Stimulated activated CD8-positive, alpha-beta memory T cell treated with anti-CD3 and anti-CD28 coated beads, Interleukin-4, amount 100 ng/mL, for 48 hours (primary cell): ENCODE measurements at regions not wholly inside any gene's neighbourhood (a gene's known extent, or its start where the extent isn't known, plus 50 kb on each side); places are given as distances from the start of the nearest gene placed in this dataset.
A peak's percentile ranks its signal among the peaks of the same experiment; 100 is the strongest.

Source experiments
- DNase-seq: peaks from one replicate; pipeline ENCODE4 v3.0.0-alpha.2; 2020

- DNase-seq = no peak
Measured at GRCh38 chr2:64344999-64345576, 108.9 kb upstream of the LGALSL start.

DNA sequence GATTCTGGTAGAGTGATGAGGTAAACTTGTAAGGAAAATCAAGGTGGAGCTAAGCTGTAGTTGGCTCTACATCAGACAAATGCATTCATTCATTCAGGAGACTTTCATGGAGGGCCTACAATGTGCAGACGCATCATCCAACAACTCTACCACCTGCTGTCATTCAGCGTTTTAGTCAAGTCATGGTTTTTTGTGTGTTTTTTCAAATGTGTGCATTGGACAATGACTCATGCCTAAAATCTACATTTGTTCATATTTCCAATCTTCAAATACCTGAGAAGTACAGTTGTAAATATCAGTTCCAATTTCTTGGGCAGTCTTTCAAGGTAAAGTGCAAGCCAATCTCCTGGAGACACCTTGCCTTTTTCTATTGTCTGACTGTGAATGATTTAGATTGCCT is 108.0 kb upstream of the LGALSL start:
- DNase-seq = no peak

DNA sequence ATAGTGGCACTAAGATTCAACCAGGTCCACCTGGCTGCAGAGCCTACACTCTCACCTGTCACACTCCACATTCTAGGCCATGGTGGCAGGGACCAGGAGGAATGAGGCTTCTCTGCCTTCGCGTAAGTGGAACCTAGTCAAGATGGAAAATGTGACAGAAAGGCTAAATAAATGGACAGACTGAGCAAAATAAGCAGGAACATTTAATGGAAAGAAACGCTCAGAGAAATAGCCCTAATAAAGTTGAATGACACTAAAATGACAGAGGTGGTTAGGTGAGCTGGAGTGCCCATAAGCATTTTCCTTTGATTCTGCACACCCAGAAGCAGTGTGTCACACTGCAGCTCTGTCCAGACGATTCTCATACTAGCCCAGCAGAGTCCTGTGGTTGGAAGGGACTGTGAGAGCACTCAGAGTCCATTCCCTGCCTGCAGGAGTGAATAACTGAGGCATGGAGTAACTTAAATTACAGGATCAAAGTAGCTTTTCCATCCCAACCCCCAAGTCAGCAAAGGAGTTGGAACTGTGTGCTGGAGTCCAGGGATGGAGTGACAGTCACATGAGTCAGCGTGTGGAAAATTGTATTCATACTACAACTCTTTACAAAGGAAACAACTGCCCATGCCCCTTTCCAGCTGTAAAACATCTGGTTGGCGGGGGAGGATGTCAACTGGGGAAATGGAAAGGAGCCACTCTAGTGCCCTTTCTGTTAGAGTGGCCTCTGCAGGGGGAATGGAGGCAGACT is 105.4 kb upstream of the LGALSL start:
- no peak for DNase-seq

- no peak for DNase-seq
Measured at GRCh38 chr2:64349131-64349530, 104.8 kb upstream of the LGALSL start.

DNA sequence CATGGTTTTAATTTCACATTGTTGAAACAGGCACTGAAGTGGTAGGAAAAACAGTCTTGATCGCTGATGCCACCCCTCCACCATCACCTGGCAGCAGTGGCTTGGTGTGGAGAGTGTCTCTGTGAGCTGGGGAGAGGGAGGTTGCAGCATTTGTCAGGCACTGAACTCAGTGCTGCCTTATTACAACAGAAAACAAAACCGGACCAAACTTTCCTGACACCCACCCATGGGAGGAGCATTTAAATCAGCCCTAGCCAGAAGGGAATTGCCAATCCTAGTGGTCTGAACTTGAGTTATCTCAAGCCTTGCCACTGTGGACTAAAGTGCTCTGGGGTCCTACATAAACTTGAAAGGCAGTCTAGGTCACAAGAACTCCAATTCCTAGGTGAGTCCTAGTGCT is 103.0 kb upstream of the LGALSL start:
- no peak for DNase-seq

DNA sequence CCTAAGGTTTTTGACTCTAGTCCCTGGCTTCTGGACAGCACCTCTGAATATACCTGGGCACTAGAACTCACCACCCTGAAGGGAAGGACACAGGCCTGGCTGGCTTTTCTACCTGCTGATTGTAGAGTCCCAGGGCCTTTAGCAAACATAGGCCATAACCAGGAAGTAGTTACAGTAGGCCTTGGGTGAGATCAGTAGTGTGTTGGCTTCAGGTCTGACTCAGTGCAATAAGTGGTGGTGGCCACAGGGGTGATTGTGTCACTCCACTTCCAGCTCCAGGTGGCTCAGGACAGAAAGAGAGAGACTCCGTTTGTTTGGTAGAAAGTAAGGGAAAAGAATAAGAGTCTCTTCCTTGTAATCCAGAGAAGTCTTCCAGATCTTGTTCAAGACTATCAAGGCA is 101.7 kb upstream of the LGALSL start:
- DNase-seq = no peak

DNA sequence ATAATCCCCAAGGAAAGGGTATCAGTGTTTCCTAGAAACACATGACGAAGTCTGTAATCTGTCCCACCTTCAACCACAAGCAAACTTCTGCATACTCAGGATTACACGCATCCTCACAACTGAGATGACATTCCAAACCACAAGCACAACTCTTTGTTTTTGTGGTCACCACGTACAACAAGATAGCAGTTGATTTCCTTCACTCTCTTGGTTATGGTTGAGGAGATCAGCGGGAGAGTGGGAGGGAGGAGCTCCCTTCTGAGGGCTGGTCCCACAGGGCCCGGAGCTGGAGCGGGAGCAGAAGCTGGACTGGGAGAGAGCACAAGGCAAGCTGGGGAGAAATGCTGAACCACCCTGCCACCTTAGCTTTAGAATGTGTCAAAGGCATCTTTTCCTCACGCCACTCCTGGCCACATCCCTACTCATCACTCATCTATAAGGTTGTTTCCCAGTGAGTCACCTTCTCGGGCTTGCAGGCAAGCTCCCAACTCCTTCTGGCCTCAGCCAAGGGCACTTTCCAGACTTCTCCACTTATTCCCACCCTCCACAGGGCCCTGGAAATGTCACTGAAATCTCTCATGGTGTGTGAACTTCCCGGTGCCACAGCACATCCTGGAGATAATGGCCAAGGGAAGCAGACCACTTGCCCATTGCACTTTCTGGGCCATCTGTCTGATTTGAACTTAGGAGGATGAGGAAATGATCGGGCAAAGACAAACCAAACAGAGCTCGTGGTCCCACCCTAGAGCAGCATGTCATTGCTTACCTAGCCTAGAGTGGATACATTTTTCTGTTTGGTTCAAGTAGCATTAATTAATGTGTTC is 98.9 kb upstream of the LGALSL start:
- no peak for DNase-seq

DNA sequence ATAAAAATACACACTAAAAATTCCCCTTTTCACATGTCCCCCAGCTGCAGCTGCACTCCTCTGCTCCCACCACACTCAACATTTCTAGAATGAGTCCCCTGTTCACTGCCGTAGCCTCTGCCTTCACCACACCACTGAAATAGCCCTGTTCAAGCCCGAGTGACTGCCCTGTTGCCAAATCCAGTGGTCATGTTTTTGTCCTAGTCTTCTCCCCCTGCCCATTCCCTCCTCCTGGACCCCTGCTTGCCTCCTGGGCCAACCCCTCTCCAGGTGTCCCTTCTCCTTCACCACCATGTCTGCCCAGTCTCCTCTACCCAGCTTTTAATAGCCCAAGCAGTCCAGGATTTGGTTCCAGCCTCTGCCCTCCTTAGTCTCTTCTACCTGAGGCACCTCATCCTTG is 97.1 kb upstream of the LGALSL start:
- no peak for DNase-seq

DNA sequence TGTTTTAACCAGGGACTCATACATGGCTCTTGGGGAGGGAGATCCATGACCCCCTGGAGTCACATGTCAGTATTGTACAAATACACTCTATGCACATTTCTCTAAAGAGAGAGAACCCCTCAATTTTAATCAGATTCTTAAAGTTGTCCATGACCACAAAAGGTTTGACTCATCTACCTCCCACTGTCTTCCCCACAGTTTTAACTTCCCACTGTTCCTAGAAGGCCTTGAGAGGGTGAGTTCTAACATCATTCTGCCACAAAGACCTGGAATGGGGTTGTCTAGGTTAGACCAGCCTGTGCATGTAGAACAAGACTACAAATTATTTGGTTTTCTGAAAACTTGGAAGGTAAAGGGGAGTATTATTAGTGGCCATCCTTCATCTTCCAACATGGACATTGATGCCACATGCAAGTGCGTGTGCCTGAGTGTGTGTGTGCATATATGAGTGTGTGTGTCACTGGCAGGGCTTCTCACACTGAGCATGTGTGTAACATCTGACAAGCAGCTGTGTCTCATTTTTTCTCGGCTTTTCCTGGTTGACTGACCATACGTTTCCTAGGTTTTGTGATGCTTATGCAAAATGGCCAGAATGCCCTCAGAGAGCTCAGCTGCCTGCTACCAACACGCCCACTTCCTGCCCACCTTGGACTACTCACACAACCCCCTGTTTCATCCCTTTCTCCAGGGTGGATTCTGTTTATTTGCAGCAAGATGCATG is 94.6 kb upstream of the LGALSL start:
- no peak for DNase-seq

- DNase-seq = peak; percentile 78
Measured at GRCh38 chr2:64359892-64360657, 93.9 kb upstream of the LGALSL start.

DNA sequence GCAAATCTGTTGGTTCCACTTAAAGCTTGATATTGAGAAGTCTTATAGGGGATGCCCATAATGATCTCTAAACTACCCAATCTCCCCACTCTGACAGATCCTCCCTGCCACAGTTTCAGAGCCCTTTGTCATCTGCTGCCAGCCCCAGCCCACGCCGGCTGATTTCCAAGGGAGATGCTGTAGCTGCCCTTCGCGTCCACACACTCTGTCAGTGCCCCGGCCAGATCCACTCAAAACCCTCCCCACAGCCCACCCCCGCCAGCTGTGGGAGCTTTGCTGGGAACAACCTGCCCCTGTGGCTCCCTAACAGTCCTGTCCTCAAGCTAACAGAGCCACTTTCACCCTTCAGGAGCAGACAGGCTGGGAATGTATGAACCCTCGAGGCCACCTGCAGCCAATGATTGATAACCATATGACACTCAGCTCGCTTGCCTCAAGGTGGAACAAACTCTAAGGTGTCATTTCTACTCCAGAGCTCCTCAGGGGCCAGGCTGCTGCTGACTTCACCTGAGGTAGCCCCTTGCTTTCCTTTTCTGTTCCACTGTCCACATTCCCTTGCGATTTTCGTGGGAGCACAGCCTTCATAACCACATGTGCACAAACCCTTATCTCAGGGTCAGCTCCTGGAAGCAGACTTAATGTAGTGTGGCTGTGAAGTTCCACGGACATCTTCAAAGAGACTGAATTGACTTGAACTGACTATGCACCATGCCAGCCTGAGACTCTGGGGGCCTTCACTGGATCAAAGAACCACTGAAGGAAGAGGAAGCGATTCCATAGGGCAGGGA is 92.6 kb upstream of the LGALSL start:
- DNase-seq = no peak

- DNase-seq = no peak
Measured at GRCh38 chr2:64362562-64363026, 91.4 kb upstream of the LGALSL start.

DNA sequence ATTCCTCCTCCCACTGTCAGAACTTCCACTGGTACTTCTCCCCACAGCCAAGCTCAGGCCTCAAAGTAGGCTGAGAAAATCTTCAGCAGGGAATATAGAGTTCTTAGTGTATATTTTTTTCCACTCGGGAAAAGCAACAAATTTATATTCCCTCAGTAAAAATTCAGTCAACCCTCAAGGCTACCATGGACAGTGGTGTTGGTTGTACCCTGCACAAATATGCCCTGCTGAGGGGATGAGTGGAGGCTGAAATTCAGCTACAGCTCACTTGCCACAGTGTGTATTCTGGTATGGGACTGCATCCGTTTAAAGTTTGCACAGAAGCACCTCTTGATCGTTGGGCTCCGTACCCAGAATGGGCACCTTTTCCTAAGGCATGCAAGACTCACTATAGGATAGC is 90.8 kb upstream of the LGALSL start:
- DNase-seq = no peak

- DNase-seq = no peak
Measured at GRCh38 chr2:64363848-64364247, 90.1 kb upstream of the LGALSL start.

DNA sequence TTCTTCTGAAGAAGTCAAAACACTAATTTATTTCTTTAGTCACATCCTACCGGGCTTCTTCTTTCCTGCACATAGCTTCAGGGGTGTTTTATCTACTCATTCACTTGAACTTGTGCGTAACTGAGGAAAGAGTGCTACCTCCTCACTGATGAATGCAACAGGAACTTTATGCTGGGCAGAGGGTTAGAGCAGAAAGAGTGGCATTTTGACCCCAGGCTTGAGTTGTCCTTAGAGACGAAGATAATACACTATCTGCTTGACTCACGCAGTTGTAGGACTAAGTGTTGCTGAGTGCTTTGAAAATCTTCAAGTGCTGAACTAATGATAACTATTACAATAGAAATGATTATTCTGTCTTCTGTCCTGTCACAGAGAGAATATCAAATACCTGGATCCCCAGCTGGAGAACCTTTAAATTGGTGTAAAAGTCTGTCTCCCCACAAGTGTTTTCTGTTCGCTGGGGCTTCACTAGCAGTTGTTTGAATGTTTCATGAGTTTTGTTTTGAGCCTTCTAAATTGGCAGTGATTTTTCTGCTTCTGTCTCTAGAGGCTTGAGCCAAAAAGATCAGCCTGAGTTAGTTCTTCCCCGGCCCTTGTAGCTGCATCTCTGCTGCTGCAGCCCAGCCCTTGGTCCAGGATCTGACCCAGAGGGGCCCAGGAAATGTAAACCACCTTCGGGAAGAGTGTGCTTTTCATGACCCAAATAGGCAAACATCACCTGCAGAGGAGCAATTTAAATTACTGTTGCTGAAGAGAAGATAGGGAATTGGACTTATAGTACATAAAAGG is 86.3 kb upstream of the LGALSL start:
- no peak for DNase-seq

GRCh38 chr2:64369706-64370105 is 84.3 kb upstream of the LGALSL start:
- DNase-seq = no peak

GRCh38 chr2:64371727-64372126 is 82.2 kb upstream of the LGALSL start:
- DNase-seq = no peak

DNA sequence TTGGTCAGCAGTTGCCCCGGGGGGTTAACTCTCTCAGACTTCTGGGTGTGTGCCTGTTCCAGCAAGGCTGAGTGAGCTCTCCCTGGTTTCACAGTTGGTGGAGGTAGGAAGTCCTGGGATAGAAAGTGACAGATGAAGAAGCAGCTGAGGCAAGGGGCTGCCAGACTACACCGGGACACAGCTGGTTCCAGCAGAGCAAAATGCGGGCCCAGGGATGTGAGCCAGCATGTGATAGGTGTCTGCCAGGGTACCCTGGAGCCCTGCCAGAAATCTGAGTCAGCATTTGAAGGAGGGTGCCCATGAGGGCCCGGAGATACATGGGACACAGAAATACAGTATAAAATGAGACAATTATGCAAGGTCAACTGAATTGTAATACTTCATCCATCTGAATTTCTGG is 79.3 kb upstream of the LGALSL start:
- DNase-seq = no peak

GRCh38 chr2:64376926-64377325 is 77.0 kb upstream of the LGALSL start:
- DNase-seq = no peak

- DNase-seq = no peak
Measured at GRCh38 chr2:64379186-64379585, 74.8 kb upstream of the LGALSL start.
